ENCODE measurements at regions not wholly inside any gene's neighbourhood (a gene's known extent, or its start where the extent isn't known, plus 50 kb on each side); places are given as distances from the start of the nearest gene placed in this dataset.

DNA sequence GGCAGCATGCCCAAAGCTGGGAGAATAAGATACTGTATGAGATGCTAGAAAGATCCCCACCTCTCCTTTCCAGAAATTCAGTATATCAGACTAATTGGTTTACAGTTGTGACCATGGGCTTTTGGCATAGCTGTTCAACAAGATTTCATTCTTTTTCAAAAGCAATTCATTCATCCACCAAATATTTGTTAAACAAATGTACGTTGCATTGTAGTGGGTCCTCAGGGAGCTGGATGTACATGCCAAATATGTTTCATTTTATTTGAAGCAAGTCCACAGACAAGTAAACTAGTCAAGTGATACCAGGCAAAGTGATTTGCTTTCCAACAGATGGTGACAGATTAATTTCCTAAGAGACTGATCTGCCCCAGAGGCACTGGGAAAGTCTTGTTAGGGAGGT is 85.8 kb upstream of the ESR1 start:
- Histone ChIP-seq H3K4me1 (no peaks in the 10 kb centered on the region), H3K36me3 (no peaks in the 10 kb centered on the region)
- TF ChIP-seq, protein P1, sequence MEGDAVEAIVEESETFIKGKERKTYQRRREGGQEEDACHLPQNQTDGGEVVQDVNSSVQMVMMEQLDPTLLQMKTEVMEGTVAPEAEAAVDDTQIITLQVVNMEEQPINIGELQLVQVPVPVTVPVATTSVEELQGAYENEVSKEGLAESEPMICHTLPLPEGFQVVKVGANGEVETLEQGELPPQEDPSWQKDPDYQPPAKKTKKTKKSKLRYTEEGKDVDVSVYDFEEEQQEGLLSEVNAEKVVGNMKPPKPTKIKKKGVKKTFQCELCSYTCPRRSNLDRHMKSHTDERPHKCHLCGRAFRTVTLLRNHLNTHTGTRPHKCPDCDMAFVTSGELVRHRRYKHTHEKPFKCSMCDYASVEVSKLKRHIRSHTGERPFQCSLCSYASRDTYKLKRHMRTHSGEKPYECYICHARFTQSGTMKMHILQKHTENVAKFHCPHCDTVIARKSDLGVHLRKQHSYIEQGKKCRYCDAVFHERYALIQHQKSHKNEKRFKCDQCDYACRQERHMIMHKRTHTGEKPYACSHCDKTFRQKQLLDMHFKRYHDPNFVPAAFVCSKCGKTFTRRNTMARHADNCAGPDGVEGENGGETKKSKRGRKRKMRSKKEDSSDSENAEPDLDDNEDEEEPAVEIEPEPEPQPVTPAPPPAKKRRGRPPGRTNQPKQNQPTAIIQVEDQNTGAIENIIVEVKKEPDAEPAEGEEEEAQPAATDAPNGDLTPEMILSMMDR (IDR thresholded peaks at IDR 0.05): no peak

DNA sequence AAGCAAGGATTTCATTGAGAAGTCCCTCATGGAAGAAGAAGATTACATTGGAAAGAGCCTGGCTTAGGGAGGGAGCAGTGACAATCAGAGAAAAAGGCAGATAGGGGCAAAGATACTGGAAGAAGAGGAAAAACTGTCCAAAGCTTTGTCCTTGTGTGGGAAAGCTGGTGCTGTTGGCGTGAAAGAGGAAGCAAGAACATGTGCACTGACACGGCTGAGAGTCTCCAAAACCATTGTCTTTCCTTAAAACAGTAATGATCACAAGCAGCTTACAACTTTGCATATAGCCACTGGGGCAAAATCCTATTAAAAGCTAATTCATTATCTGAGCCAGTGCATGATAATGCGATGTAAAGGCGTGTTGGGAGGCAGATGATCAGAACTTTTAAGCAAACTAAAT is 85.1 kb upstream of the ESR1 start:
- Histone ChIP-seq H3K4me3 (no peak overlapping the region), H3K4me1 (no peaks in the 10 kb centered on the region), H3K27me3 (no peaks in the 10 kb centered on the region), H3K9me3 (no peaks in the 10 kb centered on the region), H3K36me3 (no peaks in the 10 kb centered on the region), H3K27ac (no peak overlapping the region)
- TF ChIP-seq, protein P1 (IDR thresholded peaks at IDR 0.05): no peak
- DNase-seq (ENCODE audit: low spot score): no peak

More for the DNA sequence above, 85.8 kb upstream of the ESR1 start:
- H3K27ac ChIP-seq: no peak overlapping the region
- no peaks in the 10 kb centered on the region for H3K9me3 ChIP-seq
- no peak for DNase-seq (ENCODE audit: low spot score)
- no peak overlapping the region for H3K4me3 ChIP-seq
- H3K27me3 ChIP-seq: no peaks in the 10 kb centered on the region

DNA sequence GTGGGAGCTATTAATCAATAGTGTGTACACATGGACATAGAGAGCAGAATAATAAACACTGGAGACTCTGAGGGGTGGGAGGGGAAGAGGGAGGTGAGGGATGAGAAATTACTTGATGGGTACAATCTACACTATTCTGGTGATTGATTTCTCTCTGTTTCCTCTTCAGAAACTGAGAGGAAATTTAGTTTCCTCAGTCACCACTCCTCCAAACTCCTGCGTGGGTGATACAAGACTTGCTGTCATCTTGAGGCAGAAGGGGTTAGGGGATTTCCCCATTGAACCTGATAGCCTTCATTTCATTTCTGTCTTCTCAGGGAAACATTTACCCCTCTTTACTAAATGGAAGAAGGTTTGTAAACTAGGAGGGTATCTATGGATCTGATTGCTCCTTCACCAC is 84.3 kb upstream of the ESR1 start:
- TF ChIP-seq, protein P1 (IDR thresholded peaks at IDR 0.05): no peak
- no peaks in the 10 kb centered on the region for H3K36me3 ChIP-seq
- H3K4me3 ChIP-seq: no peak overlapping the region
- no peak for DNase-seq (ENCODE audit: low spot score)
- H3K27ac ChIP-seq: no peak overlapping the region
- H3K4me1 ChIP-seq: no peaks in the 10 kb centered on the region
- H3K9me3 ChIP-seq: no peaks in the 10 kb centered on the region
- no peaks in the 10 kb centered on the region for H3K27me3 ChIP-seq

DNA sequence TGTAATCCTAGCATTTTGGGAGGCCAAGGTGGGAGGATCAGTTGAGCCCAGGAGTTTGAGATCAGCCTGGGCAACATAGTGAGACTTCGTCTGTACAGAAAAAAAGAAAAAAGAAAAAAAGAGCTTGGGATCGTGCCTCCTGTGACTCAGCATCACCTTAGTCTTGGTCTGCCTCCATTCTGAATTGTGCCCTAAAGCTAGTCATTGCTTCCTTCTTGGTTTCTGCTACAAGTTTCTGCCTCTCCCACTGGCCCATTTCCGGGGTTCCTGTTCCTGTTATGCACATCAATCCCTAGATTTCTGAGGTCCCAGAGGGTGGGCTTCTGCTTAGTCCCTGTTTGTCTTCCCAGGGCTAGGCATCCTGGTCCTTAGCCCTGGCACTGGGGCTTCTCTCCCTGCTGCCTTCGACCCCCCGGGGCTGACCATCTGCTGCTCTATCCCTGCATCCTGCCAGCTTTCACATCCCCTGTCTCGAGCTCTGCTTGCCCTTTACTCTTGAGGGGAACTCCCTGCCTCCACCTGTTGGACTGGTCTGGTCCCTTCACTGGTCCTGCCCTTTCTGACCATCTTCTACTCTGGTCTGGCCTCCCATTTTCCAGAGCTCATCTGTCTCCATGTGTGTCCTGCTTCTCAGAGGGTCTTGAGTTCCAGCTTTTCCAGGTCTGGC is 77.5 kb upstream of the ESR1 start:
- no peak for DNase-seq (ENCODE audit: low spot score)
- TF ChIP-seq, protein P1 (IDR thresholded peaks at IDR 0.05): no peak

DNA sequence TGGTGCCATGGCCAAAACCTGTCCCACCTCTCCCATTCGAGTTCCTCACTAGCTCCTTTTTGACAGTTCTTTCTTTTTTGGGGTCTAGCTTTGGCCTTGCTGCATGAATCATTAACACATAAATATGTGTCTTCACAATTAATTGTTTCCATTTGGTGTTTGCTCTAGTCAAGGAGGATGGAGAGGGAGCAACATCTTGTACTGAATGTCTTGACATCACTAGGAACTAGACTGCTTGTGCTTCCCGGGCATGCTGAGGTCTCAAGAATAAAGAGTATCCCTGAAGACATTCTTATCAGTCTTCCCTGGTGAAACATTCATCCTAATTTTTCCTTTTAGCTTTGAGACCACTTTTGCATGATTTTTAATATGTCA is 77.0 kb upstream of the ESR1 start:
- H3K27me3 ChIP-seq: no peaks in the 10 kb centered on the region
- DNase-seq (ENCODE audit: low spot score): no peak
- H3K4me3 ChIP-seq: no peak overlapping the region
- H3K36me3 ChIP-seq: no peaks in the 10 kb centered on the region
- H3K4me1 ChIP-seq: no peaks in the 10 kb centered on the region
- no peak overlapping the region for H3K27ac ChIP-seq
- TF ChIP-seq, protein P1 (IDR thresholded peaks at IDR 0.05): no peak
- peaks cover 0 to 11% of the 10 kb centered on the region in 2 donors for H3K9me3 ChIP-seq

More for the DNA sequence above, 77.5 kb upstream of the ESR1 start:
- Histone ChIP-seq H3K4me1 (no peaks in the 10 kb centered on the region), H3K9me3 (peaks cover 0 to 11% of the 10 kb centered on the region in 2 donors), H3K27ac (no peak overlapping the region), H3K4me3 (no peak overlapping the region), H3K27me3 (no peaks in the 10 kb centered on the region), H3K36me3 (no peaks in the 10 kb centered on the region)

DNA sequence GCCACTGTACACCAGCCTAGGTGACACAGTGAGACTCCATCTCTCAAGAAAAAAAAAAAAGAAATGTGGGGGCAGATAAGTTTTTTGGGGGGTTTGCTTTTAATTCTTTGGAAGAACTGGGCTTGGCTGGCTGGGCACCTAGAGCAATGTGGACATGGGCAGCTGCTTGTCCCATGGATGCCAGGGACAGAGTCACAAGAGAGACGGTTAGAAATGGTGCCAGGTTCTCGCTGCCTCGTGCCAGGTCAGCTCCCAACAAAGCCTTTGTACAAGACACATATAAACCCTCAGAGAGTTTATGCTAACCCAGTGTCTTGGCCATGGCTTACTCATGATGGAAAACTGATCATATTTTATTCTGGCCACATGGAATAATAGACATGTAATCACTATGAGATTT is 76.2 kb upstream of the ESR1 start:
- Histone ChIP-seq H3K36me3 (no peaks in the 10 kb centered on the region), H3K27ac (no peak overlapping the region), H3K4me3 (no peak overlapping the region), H3K27me3 (no peaks in the 10 kb centered on the region), H3K4me1 (no peaks in the 10 kb centered on the region), H3K9me3 (peaks cover 0 to 11% of the 10 kb centered on the region in 2 donors)
- TF ChIP-seq, protein P1 (IDR thresholded peaks at IDR 0.05): no peak
- no peak for DNase-seq (ENCODE audit: low spot score)
